ENCODE measurements at regions not wholly inside any gene's neighbourhood (a gene's known extent, or its start where the extent isn't known, plus 50 kb on each side); places are given as distances from the start of the nearest gene placed in this dataset.

- TF ChIP-seq CTCF (conservative IDR thresholded peaks at IDR 0.05; ENCODE audit: low read depth, low read length) = no peak
- no peak for DNase-seq (ENCODE audit: low read depth)
- H3K4me3 ChIP-seq (ENCODE audit: low read depth, low read length) = no peak overlapping the region
Observed at GRCh38 chr12:116476227-116476822, 82.9 kb upstream of the MAP1LC3B2 start.

DNA sequence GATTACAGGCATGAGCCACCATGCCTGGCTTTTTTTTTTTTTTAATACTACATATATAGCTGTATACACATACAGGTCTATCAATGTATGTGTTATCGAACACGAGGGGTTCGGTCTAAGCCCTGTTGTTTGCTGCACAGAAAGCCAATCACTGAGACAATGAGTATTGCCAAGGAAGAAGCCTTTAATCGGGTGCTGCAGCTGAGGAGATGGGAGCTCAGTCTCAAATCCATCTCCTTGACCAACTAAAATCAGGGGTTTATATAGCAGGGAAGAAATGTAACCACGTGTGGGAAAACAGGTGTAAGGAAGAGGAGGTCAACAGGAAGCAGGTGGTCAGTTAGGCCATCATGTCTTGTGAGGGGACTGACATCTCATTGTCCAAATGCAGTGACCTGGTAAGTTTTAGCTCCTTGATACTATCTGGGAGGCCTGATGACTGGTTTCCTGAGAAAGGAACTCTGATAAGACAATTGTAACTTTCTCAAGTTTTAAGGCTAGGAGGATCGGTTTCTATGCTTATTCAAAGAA is 80.9 kb upstream of the MAP1LC3B2 start:
- no peak for TF ChIP-seq CTCF (conservative IDR thresholded peaks at IDR 0.05; ENCODE audit: low read depth, low read length)
- no peak for DNase-seq (ENCODE audit: low read depth)
- H3K4me3 ChIP-seq (ENCODE audit: low read depth, low read length) = no peak overlapping the region

- H3K4me3 ChIP-seq (ENCODE audit: low read depth, low read length) = no peak overlapping the region
- no peak for TF ChIP-seq CTCF (conservative IDR thresholded peaks at IDR 0.05; ENCODE audit: low read depth, low read length)
- DNase-seq (ENCODE audit: low read depth) = no peak
Observed at GRCh38 chr12:116480210-116480810, 78.9 kb upstream of the MAP1LC3B2 start.

DNA sequence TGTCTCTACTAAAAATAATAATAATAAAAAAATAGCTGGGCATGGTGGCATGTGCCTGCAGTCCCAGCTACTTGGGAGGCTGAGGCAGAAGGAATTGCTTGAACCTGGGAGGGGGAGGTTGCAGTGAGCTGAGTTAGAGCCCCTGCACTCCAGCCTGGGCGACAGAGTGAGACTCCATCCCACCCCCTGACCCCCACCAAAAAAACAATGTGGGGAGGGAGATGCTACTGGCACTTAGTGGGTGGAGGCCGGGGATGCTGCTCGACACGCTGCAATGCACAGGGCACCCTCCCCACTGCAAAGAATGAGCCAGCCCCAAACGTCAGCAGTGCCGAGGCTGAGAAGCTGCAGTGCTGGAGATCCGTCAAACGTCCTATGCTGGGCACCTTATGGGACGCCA is 77.5 kb upstream of the MAP1LC3B2 start:
- no peak for TF ChIP-seq CTCF (conservative IDR thresholded peaks at IDR 0.05; ENCODE audit: low read depth, low read length)
- DNase-seq (ENCODE audit: low read depth) = no peak
- no peak overlapping the region for H3K4me3 ChIP-seq (ENCODE audit: low read depth, low read length)

- H3K4me3 ChIP-seq (ENCODE audit: low read depth, low read length) = no peak overlapping the region
- no peak for DNase-seq (ENCODE audit: low read depth)
- TF ChIP-seq CTCF (conservative IDR thresholded peaks at IDR 0.05; ENCODE audit: low read depth, low read length) = no peak
Observed at GRCh38 chr12:116482179-116482578, 77.0 kb upstream of the MAP1LC3B2 start.

DNA sequence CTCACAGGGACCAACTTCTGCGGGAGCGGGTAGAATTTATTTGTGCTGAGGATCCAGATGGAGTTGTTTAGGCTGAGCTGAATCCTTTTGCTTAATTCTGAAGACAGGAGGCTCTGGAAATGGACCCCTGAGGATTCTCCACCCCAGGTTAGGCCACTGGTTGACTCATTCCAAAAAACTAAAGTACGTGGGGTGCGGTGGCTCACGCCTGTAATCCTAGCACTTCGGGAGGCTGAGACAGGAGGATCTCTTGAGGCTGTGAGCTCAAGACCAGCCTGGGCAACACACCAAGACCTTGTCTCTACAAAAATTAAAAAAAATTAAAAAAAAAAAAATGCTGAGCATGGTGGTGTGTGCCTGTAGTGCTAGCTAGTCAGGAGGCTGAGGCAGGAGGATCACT is 76.3 kb upstream of the MAP1LC3B2 start:
- TF ChIP-seq CTCF (conservative IDR thresholded peaks at IDR 0.05; ENCODE audit: low read depth, low read length) = no peak
- no peak for DNase-seq (ENCODE audit: low read depth)
- no peak overlapping the region for H3K4me3 ChIP-seq (ENCODE audit: low read depth, low read length)
